HEK293 (cell line): ENCODE measurements at regions not wholly inside any gene's neighbourhood (a gene's known extent, or its start where the extent isn't known, plus 50 kb on each side); places are given as distances from the start of the nearest gene placed in this dataset.

Experiments
- TCF7L2 ChIP-seq: IDR thresholded peaks from 2 replicates; pipeline ENCODE4 v1.6.1; 2011; ENCODE audit warnings: low read depth, mild to moderate bottlenecking, inconsistent platforms, low read length, moderate library complexity, borderline replicate concordance
- WT1 ChIP-seq: fragments of 450-650 bp; formaldehyde crosslinking; IDR thresholded peaks from 2 replicates; pipeline ENCODE4 v1.5.1; 2016; ENCODE audit warnings: missing biosample characterization, missing genetic modification characterization
- ZNF239 ChIP-seq: fragments of 450-650 bp; formaldehyde crosslinking; IDR thresholded peaks from 2 replicates; pipeline ENCODE4 v1.5.1; 2016; ENCODE audit warnings: missing biosample characterization, missing genetic modification characterization
- ZNF350 ChIP-seq: fragments of 450-650 bp; formaldehyde crosslinking; IDR thresholded peaks from 2 replicates; pipeline ENCODE4 v1.5.0; 2017; ENCODE audit warnings: missing biosample characterization, mild to moderate bottlenecking, missing genetic modification characterization
- TF ChIP-seq, protein P1 (sequence below): fragments of 450-650 bp; formaldehyde crosslinking; IDR thresholded peaks from 2 replicates; pipeline ENCODE4 v1.5.1; 2016; ENCODE audit warnings: missing biosample characterization, missing genetic modification characterization

DNA sequence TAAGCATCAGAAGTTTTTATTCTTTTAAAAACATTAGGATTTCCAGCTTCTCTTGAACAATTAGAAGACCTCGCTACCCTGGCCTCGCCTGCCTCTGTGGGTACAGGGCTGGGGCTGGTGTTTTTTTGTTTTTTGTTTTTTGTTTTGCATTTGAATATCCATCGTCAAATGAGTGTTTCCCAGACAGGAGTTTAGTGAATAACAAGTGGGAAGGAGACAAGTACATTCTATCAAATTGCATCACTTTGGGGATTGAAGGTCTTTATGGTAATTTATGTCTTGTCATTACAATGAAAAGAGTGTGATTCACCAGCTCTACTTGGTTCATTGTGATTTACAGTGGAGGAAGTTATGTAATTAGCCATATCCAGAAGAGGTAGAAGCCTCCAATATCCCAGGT is 161.1 kb upstream of the UBE2E1 start:
- TF ChIP-seq WT1 (tag by site-specific recombination) (no peak), TCF7L2 (no peak), ZNF350 (tag by site-specific recombination) (no peak), ZNF239 (no peak)
- TF ChIP-seq, protein P1, sequence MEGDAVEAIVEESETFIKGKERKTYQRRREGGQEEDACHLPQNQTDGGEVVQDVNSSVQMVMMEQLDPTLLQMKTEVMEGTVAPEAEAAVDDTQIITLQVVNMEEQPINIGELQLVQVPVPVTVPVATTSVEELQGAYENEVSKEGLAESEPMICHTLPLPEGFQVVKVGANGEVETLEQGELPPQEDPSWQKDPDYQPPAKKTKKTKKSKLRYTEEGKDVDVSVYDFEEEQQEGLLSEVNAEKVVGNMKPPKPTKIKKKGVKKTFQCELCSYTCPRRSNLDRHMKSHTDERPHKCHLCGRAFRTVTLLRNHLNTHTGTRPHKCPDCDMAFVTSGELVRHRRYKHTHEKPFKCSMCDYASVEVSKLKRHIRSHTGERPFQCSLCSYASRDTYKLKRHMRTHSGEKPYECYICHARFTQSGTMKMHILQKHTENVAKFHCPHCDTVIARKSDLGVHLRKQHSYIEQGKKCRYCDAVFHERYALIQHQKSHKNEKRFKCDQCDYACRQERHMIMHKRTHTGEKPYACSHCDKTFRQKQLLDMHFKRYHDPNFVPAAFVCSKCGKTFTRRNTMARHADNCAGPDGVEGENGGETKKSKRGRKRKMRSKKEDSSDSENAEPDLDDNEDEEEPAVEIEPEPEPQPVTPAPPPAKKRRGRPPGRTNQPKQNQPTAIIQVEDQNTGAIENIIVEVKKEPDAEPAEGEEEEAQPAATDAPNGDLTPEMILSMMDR = no peak
